ENCODE measurements at regions not wholly inside any gene's neighbourhood (a gene's known extent, or its start where the extent isn't known, plus 50 kb on each side); places are given as distances from the start of the nearest gene placed in this dataset.
"Not testable (repeated sequence)": the region's sequence is repeated elsewhere in the genome, so short reads cannot be mapped to it uniquely, and the experiment has no call there.

DNA sequence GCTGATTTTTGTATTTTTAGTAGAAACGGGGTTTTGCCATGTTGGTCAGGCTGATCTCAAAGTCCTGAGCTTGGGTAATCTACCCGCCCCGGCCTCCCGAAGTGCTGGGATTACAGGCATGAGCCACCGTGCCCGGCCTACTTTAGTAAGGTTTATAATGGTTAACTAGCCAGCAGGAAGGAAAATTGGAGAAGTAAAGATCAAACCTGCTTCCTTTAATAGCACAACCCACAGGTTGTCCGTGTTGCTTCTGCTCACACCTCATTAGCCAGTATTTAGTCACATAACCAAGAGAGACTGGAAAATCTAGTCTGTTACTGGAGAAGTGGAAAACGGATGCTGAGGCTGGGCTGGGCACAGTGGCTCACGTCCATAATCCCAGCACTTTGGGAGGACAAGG, 51.9 kb upstream of the TBL1XR1 start:
- no peak for DNase-seq (ENCODE audit: low spot score)

DNA sequence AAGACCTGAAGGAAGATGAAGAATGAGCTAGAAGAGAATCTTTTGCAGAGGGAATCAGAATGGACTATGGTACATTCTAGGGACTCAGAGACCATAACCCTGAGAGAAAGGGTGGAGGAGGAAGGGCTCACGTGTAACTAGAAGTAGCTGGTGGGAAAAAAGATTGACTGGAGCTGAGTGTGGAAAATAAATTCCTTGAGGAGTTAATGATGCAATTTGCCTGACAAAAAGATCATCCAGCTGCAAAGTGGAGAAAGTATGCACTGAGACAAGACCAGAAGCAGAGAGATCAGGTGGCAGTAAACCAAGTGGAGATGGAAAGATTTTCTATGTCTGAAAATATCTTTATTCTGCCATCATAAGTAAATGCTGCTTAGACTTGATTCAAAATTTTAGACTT, 52.9 kb upstream of the TBL1XR1 start:
- no peak for DNase-seq (ENCODE audit: low spot score)

DNA sequence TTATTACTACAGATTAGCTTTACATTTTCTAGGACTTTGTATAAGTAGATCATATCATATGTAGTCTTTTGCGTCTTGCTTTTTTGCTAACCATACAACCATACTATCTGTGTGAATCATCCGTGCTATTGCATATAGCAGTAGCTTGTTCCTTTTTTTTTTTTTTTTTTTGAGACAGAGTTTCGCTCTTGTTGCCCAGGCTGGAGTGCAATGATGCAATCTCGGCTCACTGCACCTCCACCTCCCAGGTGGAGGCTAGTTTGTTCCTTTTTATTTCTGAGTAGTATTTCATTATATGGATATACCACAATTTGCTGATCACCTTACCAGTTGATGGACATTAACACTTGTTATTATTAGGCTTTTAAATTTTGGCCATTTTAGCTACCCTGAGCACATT, 54.5 kb upstream of the TBL1XR1 start:
- no peak for DNase-seq (ENCODE audit: low spot score)

DNA sequence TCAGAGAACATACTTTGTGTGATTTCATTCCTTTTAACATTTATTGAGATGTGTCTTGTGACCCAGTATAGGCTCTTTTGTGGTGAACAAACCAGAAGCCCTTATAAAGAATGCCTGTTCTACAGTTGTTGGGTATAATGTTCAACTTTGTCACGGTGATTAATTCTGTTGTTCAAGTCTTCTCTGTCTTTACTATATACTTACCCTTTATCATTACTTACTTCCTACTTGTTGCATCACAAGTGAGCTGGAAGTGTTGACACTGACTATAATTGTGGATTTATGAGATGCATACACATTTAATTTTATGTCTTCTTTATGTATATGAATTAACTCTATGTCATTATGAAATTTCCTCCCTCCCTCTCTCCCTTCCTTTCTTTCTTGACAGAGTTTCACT, 59.7 kb upstream of the TBL1XR1 start:
- no peak for DNase-seq (ENCODE audit: low spot score)

DNA sequence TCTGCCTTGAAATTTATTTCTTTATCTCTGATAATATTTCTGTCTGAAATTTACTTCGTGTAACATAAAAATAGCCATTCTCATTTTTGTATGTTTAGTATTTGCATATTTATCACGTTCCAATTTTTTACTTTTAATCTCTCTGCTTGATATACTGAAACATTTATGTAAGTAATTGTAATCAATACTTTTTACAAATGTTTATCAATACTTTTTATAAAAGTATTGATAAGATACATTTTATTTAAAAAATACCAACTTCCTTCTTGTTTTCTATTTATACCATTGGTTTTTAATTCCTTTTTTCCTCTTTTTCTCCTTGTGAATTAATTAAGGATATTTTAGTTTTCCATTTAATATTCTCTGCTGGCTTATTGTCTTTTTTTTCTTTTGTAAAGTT, 60.3 kb upstream of the TBL1XR1 start:
- DNase-seq (ENCODE audit: low spot score): no peak

DNA sequence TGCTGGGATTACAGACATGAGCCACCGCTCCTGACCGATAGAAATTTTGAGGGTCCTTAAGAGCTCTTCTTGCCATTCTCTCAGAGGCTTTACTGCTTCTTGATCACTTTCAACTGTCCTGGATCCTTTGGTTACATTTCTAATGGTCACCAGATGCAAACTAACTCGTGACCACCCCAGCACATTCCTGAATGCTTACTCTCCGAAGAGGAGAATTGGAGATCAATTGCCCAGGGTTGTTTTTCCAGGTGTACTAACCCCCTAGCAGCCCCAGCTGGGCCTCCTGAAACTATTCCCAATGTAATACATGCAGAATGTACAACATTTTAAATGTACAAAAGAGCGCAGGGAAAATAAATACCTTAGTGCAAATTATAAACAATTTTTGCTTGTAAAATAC, 65.1 kb upstream of the TBL1XR1 start:
- no peak for DNase-seq (ENCODE audit: low spot score)

DNA sequence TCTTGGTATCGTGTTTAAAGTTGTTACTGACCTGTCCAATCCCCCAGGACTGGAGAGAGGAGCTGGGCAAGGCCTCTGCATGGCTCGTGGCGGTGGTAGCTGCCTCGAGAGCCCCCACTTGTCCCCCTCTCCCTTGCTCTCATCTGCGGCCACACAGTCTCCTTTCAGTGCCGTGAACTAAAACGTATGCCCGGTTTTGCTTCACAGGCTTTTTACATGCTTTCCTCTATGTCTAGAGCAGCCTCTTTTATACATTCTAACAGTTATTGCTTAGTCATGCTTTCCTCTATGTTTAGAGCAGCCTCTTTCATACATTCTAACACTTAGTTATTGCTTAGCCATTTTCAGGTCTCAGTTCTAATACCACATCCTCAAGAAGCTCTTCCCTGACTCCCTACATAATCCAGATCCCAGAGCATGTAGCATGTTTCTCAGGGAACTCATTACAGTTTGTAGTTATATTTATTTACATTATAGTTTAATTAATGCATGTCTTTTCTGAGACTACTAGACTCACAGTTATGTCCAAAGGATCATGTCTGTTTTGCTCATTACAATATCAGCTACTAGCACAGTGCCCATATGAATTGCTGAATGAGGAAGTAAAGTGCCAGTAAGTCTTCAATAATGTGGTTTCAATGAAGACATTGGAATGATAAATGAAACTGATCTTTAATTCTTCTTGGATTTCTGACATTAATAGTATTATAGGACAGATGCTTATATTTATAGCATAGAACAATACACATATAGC, 66.5 kb upstream of the TBL1XR1 start:
- no peak for DNase-seq (ENCODE audit: low spot score)

DNA sequence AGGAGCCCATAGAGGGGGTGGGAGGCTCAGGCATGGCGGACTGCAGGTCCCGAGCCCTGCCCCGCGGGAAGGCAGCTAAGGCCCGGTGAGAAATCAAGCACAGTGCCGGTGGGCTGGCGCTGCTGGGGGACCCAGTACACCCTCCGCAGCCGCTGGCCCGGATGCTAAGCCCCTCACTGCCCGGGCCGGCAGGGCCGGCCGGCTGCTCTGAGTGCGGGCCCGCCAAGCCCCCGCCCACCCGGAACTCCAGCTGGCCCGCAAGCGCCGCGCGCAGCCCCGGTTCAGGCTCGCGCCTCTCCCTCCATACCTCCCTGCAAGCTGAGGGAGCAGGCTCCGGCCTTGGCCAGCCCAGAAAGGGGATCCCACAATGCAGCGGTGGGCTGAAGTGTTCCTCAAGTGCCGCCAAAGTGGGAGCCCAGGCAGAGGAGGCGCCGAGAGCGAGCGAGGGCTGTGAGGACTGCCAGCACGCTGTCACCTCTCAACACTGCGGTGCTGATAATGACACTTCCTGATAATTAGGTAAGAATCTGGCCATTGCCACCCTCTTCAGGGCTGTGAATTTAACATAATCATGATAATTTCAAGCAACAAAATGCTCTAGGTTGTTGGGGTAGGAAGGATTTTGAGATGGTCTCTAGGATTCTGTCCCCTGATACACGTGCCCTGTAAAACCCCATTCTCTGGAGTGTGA, 74.7 kb upstream of the TBL1XR1 start:
- DNase-seq (ENCODE audit: low spot score): not testable (repeated sequence)

DNA sequence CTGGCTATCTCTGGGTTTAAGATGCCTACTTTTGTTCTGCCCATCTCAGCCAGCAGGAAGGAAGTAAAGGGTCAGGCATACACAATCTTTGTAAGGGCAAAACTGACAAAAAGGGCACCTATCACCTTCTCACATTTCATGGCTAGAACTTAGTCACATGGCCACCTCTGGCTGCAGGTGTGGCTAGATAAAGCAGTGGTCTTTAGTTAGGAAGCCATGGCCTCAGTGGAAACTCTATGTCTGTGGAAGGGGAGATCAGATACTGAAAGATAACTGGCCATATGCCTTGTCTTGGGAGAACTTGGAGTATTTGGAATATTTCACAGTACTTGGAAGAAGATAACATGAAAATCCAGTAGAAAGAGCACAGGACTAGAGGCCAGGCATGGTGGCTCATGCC, 80.7 kb upstream of the TBL1XR1 start:
- no peak for DNase-seq (ENCODE audit: low spot score)

DNA sequence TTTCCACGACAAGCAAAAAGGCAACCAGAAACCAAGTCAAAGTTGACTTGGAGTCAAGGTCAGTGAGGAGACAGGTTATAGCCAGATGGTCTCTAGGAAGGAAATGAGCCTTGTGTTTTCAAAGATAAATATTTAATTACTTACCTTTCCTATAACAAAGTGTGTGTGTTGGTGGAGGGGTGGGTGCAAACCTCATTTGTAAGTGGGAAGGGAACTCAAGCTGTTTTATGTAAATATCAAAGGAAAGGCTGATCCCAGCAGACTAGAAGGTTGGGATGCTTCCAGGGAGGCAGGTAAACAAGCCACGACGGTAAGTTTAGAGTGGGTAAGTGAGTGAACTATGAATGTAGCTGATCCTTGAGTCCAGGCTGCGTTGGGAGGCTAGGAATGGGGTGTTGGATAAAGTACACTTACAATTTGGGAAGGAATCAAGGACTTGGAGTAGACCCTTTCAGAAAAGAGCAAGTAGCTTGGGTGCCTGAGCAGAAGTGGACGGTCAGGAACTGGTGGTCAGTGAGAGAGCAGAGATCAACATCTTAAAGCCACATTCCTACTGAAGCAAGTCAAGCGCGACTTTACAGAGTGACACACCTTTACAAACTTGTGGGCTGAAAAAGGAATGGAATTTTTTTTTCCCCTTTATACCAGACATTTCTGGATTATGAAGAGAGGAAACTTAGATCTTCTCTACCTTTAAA, 82.0 kb upstream of the TBL1XR1 start:
- no peak for DNase-seq (ENCODE audit: low spot score)

DNA sequence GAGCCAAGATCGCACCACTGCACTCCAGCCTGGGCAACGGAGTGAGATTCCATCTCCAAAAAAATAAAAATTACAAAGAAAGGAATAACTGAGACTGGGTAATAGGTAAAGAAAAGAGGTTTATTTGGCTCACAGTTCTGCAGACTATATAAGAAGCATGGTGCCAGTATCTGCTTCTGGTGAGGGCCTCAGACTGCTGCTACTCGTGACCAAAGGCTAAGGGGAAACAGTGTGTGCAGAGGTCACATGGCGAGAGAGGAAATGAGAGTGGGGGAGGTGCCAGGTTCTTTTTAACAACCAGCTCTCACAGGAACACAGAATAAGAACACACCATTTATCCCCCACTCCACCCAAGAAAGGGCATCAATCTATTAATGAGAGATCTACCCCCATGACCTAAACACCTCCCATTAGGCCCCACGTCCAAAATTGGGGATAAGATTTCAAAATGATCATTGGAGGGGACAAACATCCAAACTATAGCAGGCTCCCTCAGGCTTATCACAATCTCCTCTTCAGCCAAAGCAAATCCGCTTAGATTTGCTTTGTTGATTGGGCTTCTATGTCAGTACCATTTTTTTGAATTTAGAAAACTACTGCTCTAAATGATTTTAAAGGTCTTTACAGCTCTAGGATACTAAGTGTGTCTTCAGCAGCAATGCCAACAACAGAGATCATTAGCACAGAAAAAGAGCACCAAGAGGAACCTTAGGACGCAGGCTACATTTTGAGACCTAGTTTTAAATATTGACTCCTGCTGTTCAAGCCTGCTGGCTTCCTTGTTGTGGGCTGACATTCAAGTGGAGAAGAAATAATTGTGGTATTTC, 84.2 kb upstream of the TBL1XR1 start:
- no peak for DNase-seq (ENCODE audit: low spot score)

DNA sequence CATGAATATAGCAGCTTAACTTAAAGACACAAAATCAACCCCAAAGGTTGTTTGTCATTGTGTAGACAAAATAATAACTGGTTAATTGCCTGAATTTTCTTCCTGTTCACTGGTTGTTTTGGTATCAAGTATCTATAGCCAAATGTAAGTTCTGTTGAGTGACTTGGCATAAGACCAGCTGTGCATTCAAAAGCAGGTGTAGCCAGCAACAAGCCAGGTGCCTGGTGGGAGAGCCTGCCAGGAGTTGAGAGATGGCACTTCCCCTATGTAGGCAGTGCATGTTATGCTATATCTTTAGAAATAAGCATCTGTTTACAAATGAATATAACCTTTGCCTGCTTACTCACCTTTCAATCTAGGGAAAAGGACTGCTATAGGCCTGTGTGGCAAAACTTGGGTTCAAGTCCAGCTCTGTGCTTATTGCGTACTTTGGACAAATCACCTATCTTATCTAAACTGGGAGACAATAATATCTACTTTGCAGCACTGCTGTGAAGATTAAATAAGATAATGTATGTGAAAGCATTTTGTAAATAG, 84.9 kb upstream of the TBL1XR1 start:
- no peak for DNase-seq (ENCODE audit: low spot score)

DNA sequence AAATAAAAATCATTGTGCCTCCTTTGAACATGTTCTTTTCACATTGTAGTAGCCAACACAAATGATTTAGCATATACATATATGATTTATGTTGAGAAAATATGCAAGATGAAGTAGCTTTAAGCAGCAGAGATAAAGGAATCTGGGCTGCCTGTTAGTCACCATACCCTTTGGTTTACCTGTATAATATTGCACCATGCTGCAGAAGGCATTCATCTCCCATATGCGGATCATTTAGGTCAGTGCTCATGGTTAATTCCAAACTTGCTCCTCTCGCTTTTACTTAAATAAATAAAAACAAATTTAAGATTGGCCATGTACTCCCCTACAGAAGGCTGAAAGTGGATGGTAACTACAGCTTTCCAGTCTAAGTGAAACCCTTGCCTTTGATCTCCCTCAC, 86.7 kb upstream of the TBL1XR1 start:
- no peak for DNase-seq (ENCODE audit: low spot score)

DNA sequence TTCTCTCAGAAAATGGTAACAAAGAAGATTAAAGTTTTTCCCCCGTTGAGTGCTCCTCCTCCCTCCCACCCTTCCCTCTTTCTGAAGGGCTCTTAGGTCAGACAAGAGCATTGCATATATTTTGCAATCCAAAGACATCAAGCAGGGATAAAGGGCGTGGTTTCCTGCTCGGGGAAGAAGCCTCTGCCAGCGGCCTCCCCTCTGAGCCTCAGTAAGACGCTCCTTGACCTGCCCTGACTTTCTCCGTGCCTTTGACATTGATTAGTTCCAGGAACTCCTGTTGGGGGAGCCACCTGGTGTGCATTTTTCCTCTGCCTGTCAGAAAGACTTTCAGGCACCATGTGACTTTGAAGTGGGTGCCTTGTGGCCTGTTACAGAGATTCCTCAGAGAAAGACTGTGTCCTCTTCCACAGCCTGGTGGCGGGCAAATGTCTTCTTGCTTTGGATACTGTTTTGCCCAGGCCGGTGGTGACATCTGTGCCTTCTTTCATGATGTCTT, 87.2 kb upstream of the TBL1XR1 start:
- peak; percentile 49 for DNase-seq (ENCODE audit: low spot score)

DNA sequence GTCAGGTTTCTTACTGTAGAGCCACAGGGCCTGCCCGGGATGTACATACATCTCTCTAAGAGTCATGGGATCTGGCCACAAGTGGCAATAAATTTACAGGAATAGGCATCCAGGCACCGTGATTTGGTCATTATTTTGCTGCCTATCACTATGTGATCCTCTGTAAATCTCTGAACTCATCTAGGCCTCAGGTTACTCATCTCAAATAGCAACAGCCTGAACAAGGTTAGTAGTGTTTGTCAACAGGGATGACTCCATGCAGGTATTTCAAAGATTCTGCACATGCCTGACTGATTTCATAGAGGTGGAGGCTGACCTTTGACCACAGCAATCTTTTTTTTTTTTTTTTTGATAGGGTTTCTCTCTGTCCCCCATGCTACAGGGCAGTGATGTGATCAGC, 88.8 kb upstream of the TBL1XR1 start:
- peak; percentile 52 for DNase-seq (ENCODE audit: low spot score)

DNA sequence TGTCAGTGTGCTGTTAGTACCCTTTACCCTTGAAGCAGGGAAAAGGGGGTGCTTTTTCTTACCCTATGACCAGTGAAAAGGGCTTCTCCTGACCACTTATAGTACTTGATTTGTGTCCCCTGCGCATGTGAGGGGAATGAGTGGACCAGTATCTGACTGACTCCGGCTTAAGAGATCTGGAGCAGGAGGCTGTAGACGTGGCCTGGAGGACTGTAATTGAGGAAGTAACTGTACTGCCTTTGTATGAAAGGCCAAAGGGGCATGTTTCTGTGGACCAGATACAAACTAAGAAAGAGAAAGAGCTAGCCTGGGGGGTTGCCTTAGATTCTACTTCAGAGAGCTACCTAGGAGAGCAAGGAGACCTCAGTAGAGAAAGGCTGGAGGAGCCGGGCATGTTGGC, 89.9 kb upstream of the TBL1XR1 start:
- no peak for DNase-seq (ENCODE audit: low spot score)

DNA sequence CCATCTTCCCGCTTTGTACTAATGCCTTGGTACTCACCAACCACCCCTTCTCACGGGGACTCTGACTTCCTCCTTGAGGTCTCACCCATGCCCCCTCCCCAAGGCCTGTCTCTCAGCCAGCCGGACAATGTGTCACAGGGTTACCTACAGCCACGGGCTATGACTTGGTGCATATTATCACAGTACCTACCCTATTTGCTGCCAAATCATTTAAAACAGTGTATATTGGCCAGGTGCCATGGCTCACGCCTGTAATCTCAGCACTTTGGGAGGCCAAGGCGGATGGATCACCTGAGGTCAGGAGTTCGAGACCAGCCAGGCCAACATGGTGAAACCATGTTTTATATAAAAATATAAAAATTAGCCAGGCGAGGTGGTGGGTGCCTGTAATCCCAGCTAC, 93.4 kb upstream of the TBL1XR1 start:
- no peak for DNase-seq (ENCODE audit: low spot score)

DNA sequence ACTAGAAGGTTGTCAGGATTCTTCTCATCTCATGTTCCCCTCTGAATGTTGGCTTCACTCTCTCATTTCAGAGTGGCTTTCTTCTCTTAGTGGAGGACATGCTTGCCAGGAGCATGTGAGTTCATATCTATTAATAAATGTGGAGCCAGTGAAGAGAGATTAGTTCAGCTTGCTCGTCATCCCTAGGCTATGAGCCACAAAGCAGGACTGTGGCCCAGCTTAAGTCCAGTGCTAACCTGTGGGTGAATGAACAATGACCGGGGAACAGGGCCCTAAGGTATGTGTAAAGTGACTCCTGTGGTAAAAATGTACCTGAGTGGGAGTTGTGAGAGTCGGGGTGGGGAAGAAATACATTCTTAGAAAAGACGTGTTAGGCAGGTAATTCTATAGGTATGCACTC, 96.9 kb upstream of the TBL1XR1 start:
- no peak for DNase-seq (ENCODE audit: low spot score)

DNA sequence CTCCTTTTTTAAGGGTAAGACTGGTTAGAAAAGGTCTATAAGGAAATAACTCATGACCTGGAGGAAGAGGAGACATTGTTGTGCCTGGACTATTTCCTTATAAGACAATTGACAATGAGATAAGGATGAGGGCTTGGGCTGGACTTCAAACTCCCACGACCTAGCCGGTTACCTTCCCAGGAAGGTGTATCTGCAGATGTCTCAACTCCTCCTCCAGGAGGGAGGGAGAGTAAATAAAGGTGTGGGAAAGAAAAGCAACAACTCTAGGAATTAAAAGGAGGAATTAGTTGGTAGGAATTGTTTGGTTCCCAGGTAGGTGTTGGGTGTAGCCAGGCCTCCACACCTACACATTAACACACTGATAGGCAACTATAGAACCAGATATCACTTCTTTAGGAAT, 97.8 kb upstream of the TBL1XR1 start:
- no peak for DNase-seq (ENCODE audit: low spot score)

DNA sequence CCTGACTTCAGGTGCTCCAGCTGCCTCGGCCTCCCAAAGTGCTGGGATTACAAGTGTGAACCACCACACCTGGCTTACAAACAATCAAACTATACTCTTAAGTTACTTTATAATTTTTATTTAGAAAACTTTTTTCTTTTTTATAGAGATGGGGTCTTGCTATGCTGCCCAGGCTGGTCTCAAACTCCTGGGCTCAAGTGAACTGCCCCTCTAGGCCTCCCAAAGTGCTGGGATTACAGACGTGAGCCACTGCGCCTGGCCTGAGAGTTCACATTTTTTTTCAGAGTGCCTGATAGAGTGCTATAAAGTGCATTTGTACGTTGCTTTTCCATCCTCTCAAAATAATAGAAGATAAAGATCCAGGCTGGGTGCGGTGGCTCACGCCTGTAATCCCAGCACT, 102.0 kb upstream of the TBL1XR1 start:
- no peak for DNase-seq (ENCODE audit: low spot score)

DNA sequence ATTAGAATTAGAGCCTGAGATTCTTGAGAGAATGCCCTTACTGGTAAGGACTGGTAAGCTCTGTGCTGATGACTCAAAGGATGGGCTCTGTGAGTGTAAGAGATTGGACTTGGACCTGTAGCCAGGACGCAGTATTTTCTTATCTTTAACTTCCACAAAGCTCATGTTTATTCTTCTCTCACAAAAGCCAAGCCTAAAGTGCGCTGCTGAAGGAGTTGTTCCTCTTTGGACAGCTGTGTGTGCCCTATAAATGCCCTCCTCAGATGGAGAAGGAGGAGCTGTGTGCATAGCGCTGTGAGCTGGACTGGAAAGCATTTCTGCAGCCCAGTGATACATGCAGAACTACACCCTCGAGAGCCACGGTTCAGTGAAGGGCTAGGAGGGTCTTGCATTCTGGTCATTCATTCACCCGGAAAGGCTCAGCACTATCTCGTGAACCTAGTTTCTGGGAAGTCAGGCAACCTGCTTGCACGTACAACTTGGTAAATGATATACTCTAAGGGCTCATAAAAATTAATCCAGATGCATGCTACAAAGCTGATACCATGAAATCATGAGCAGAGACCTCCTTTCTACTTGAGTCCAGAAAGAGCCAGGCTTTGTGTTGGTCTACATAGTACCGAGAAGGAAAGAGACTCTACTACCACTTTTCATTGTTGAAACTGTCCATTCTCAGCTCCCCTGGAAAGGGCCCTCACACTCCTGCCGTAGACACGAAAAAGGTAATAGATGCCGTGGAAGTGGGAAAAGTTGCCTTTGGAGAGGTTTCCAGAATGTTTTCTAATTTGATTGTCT, 103.0 kb upstream of the TBL1XR1 start:
- DNase-seq (ENCODE audit: low spot score): no peak

Data from A172 (cell line).